ENCODE measurements at regions not wholly inside any gene's neighbourhood (a gene's known extent, or its start where the extent isn't known, plus 50 kb on each side); places are given as distances from the start of the nearest gene placed in this dataset.

DNA sequence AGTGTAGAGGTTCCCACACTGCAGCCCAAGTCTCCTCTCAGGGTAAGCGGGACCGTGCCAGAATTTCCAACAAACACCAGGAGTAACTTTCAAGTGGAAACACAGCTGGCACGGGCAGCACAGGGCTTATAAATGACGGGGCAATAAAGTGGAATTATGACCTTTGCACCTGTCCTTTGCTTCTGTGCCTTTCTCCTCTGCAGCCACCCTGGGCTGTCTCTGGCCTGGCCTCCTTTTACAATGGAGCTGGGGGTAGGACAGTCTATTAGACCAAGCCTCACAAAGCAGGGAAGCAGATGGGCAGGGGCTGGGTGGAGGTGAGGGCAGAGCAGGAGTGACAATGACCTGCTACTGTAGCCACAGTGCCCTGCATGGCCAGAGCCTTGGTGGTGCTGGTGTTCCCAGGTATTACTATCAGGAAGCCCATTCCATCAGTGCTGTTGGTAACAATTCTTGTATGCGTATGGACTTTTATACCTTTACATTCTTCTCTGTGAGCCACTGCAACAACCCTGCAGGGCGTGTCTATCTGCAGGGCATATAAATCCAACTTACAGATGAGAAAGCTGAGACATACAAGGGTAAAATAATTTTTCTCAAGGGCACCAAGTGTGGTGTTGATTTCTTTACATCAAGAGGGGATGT, 387.8 kb downstream of the CTTN start:
- POLR2A ChIA-PET (ENCODE audit: low non-redundant PET), result no interaction called here
- Histone ChIP-seq H3K27ac (ENCODE audit: low read depth, low read length, poor library complexity, severe bottlenecking) (no peak overlapping the region), H3K4me3 (ENCODE audit: low read depth, low read length, poor library complexity, severe bottlenecking) (no peak overlapping the region), H3K4me1 (ENCODE audit: insufficient read depth, low read length, poor library complexity, severe bottlenecking) (no peaks in the 10 kb centered on the region), H3K9me3 (ENCODE audit: low read depth, low read length, poor library complexity, severe bottlenecking) (no peaks in the 10 kb centered on the region), H3K36me3 (ENCODE audit: insufficient read depth, low read length, poor library complexity, severe bottlenecking) (no peaks in the 10 kb centered on the region), H3K27me3 (replicated peaks; ENCODE audit: insufficient read depth, low read depth, low read length, poor library complexity) (no peaks in the 10 kb centered on the region)
- intact Hi-C loops (cut with micrococcal nuclease; ENCODE audit: unreplicated experiment), result no loop called here
- DNase-seq (ENCODE audit: low spot score), result no peak
- CTCF ChIA-PET, result no interaction called here
- no peak for TF ChIP-seq EZH2 (IDR thresholded peaks at IDR 0.05; ENCODE audit: borderline replicate concordance, low read depth, low read length, poor library complexity, severe bottlenecking)
- no peak for TF ChIP-seq CTCF (conservative IDR thresholded peaks at IDR 0.05; ENCODE audit: low read depth, low read length)
- no TSS peak for BruUV-seq (replicated peaks)

DNA sequence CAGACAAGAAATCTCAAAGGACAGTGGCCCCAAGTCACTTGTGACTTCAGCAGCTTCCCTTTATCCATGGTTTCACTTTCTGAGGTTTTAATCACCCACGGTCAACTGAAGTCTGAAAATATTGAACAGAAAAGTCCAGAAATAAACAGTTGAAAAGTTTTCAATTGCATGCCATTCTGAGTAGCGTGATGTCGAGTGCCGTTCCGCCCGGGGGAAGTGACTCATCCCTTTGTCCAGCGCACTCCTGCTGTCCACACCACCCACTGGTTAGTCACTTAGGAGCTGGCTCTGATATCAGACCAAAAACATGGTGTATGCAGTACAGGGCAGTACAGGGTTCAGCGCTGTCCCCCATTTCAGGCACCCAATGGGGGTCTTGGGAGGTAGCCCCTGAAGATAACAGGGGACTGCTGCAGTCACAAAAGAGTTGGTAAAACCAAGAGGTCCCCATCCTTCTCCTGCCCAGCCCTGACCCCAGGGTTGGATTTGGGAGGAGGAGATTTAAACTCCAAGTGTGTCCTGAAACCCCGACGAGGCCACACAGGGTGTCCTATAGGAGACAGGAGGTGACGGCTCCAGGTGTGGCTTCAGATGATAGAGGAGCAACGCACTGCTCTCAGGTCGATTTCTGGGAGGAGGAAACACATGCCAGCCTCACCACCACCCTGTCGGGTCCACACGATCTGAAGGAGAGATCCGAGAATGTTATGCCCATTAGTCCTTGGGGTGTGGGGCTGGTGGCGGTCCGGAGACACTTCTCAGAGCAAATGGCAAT, 390.1 kb downstream of the CTTN start:
- no peak overlapping the region for H3K27ac ChIP-seq (ENCODE audit: low read depth, low read length, poor library complexity, severe bottlenecking)
- no peaks in the 10 kb centered on the region for H3K4me1 ChIP-seq (ENCODE audit: insufficient read depth, low read length, poor library complexity, severe bottlenecking)
- CTCF ChIA-PET, result no interaction called here
- POLR2A ChIA-PET (ENCODE audit: low non-redundant PET), result no interaction called here
- no TSS peak for BruUV-seq (replicated peaks)
- DNase-seq (ENCODE audit: low spot score), result peak; percentile 26
- intact Hi-C loops (cut with micrococcal nuclease; ENCODE audit: unreplicated experiment), result no loop called here
- H3K9me3 ChIP-seq (ENCODE audit: low read depth, low read length, poor library complexity, severe bottlenecking), result peaks cover 3% of the 10 kb centered on the region
- no peak overlapping the region for H3K4me3 ChIP-seq (ENCODE audit: low read depth, low read length, poor library complexity, severe bottlenecking)
- H3K27me3 ChIP-seq (replicated peaks; ENCODE audit: insufficient read depth, low read depth, low read length, poor library complexity), result no peaks in the 10 kb centered on the region
- no peaks in the 10 kb centered on the region for H3K36me3 ChIP-seq (ENCODE audit: insufficient read depth, low read length, poor library complexity, severe bottlenecking)
- TF ChIP-seq CTCF (conservative IDR thresholded peaks at IDR 0.05; ENCODE audit: low read depth, low read length) (no peak), EZH2 (IDR thresholded peaks at IDR 0.05; ENCODE audit: borderline replicate concordance, low read depth, low read length, poor library complexity, severe bottlenecking) (no peak)

- intact Hi-C loops (cut with micrococcal nuclease; ENCODE audit: unreplicated experiment), result no loop called here
- TF ChIP-seq CTCF (conservative IDR thresholded peaks at IDR 0.05; ENCODE audit: low read depth, low read length), result no peak
- no peak for TF ChIP-seq EZH2 (IDR thresholded peaks at IDR 0.05; ENCODE audit: borderline replicate concordance, low read depth, low read length, poor library complexity, severe bottlenecking)
- H3K36me3 ChIP-seq (ENCODE audit: insufficient read depth, low read length, poor library complexity, severe bottlenecking), result no peaks in the 10 kb centered on the region
- H3K9me3 ChIP-seq (ENCODE audit: low read depth, low read length, poor library complexity, severe bottlenecking), result peaks cover 9% of the 10 kb centered on the region
- BruUV-seq (replicated peaks), result no TSS peak
- ChIA-PET CTCF (no interaction called here), POLR2A (ENCODE audit: low non-redundant PET) (no interaction called here)
- no peak for DNase-seq (ENCODE audit: low spot score)
- no peak overlapping the region for H3K4me3 ChIP-seq (ENCODE audit: low read depth, low read length, poor library complexity, severe bottlenecking)
- no peaks in the 10 kb centered on the region for H3K4me1 ChIP-seq (ENCODE audit: insufficient read depth, low read length, poor library complexity, severe bottlenecking)
- no peak overlapping the region for H3K27ac ChIP-seq (ENCODE audit: low read depth, low read length, poor library complexity, severe bottlenecking)
- no peaks in the 10 kb centered on the region for H3K27me3 ChIP-seq (replicated peaks; ENCODE audit: insufficient read depth, low read depth, low read length, poor library complexity)
These were observed 392.5 kb downstream of the CTTN start for GRCh38 chr11:70790671-70791300.

All from A673 (cell line).